Urinary bladder (tissue), 4 donors: ENCODE measurements at regions not wholly inside any gene's neighbourhood (a gene's known extent, or its start where the extent isn't known, plus 50 kb on each side); places are given as distances from the start of the nearest gene placed in this dataset. TPM values are rescaled to one million over a fixed set of nuclear protein-coding genes. Genes with fewer than 3 reads are reported as not detected.

Experiments
- DNase-seq: peaks from one replicate; pipeline ENCODE4 v3.0.0-alpha.2; 2015; ENCODE audit errors: extremely low spot score
- H3K27ac ChIP-seq: one replicate; pipeline ENCODE4 v1.5.1; 2013; ENCODE audit warnings: low read depth, mild to moderate bottlenecking, moderate library complexity
- H3K36me3 ChIP-seq: one replicate; pipeline ENCODE4 v1.6.1; 2013; ENCODE audit warnings: mild to moderate bottlenecking, moderate library complexity; ENCODE audit not compliant: insufficient read depth
- H3K4me1 ChIP-seq: one replicate; pipeline ENCODE4 v1.6.1; 2013; ENCODE audit warnings: mild to moderate bottlenecking, moderate library complexity; ENCODE audit not compliant: insufficient read depth
- H3K4me3 ChIP-seq: one replicate; pipeline ENCODE4 v1.5.1; 2013; ENCODE audit warnings: low read depth, low read length
- WGBS: extraction: QIAGEN DNeasy Blood & Tissue Kit; methylation state at CpG from one replicate; pipeline ENCODE4 v1.1.7; 2013; 5-methylcytosine and 5-hydroxymethylcytosine counted together
- small RNA-seq: library from RNA; depleted of rRNA; stranded (forward); fragments of <200 nt; gene quantifications from one replicate; pipeline ENCODE3, GENCODE V24; 2014
- donor health status: healthy with polysubstance abuse.
- donor health status: healthy.

- WGBS: 16% methylated on average over 2 of the region's 2 CpGs
- Histone ChIP-seq H3K27ac (no peak overlapping the region), H3K4me1 (no peaks in the 10 kb centered on the region), H3K36me3 (no peaks in the 10 kb centered on the region), H3K4me3 (no peak overlapping the region)
- peak; percentile 47 for DNase-seq
Measured at GRCh38 chr10:31262672-31263071, 56.3 kb upstream of the ZEB1 start.

GRCh38 chr10:31263903-31264302 is 55.1 kb upstream of the ZEB1 start:
- Histone ChIP-seq H3K36me3 (no peaks in the 10 kb centered on the region), H3K4me3 (no peak overlapping the region), H3K4me1 (no peaks in the 10 kb centered on the region), H3K27ac (no peak overlapping the region)
- DNase-seq: no peak
- WGBS: 98% methylated on average over 5 of the region's 5 CpGs

- DNase-seq: no peak
- WGBS: 84% methylated on average over 12 of the region's 12 CpGs
- no peaks in the 10 kb centered on the region for H3K4me1 ChIP-seq
Measured at GRCh38 chr10:31268444-31269303, 50.3 kb upstream of the ZEB1 start.

More at GRCh38 chr10:31268444-31269303, 50.3 kb upstream of the ZEB1 start:
- Histone ChIP-seq H3K36me3 (no peaks in the 10 kb centered on the region), H3K4me3 (no peak overlapping the region), H3K27ac (no peak overlapping the region)

Small RNAs in the stretch of these regions (small RNA-seq; reads per million reads assigned to genes)
- gene RNA5SP309: not detected
